Right lung (tissue), 2 donors: ENCODE measurements at regions not wholly inside any gene's neighbourhood (a gene's known extent, or its start where the extent isn't known, plus 50 kb on each side); places are given as distances from the start of the nearest gene placed in this dataset.

ENCODE experiments used
- DNase-seq, 2 donors: peaks; one replicate each; pipeline ENCODE4 v3.0.0-alpha.2; 2013

GRCh38 chr13:40074338-40074737, 418.9 kb downstream of the COG6 start:
- no peak for DNase-seq

- no peak for DNase-seq
These were observed 419.8 kb downstream of the COG6 start for GRCh38 chr13:40075281-40075680.

DNA sequence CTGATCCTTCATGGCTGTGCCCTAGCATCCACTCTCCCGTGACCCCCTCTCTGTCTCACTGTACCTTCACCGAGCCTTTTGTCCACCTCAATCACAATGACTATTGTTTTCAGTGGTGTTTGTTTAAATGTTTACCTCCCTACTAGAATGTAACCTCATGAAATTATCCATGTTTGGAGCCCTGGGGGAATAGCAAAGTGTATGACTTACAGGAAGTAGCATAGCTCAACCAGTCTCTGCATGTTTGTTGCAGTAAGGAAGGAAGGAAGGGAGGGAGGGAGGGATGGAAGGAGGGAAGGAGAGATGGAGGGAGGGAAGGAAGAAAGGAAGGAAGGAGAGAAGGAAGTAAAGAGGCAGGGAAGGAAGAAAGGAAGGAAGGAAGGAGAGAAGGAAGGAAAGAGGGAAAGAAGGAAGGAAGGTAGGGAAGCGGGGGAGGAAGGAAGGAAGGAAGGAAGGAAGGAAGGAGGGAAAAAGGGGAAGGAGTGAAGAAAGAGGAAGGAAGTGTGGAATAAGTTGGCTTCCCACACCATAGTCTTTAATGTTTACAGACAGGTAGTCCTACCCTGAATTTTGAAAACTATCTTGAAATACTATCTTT, 421.4 kb downstream of the COG6 start:
- no peak for DNase-seq

GRCh38 chr13:40077396-40078027, 422.1 kb downstream of the COG6 start:
- DNase-seq, result no peak

GRCh38 chr13:40079721-40080120, 424.3 kb downstream of the COG6 start:
- DNase-seq, result no peak

GRCh38 chr13:40080676-40081075, 425.2 kb downstream of the COG6 start:
- DNase-seq, result no peak

DNA sequence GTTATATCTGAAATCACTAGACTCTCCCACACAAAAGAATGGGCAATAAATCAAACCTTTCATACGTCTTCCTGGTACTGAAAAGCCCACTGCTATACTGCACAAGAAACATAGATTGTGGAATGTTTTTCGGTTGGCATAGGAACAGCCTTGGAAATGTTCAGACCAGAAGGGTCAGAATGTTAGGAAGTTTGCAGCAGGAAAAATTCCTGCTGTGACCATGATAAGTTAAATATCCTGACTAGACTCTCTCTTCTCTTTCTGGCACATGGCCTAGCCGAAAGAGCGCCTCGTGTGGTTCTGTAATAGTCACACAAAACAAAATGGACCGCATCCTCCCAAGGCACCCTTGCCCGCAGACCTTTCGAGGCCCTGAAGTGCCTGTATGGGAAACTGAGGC, 427.2 kb downstream of the COG6 start:
- DNase-seq, result peak; percentile 38 to 48

- DNase-seq, result no peak
These were observed 428.4 kb downstream of the COG6 start for GRCh38 chr13:40083841-40084240.

GRCh38 chr13:40084934-40085333, 429.5 kb downstream of the COG6 start:
- no peak for DNase-seq

DNA sequence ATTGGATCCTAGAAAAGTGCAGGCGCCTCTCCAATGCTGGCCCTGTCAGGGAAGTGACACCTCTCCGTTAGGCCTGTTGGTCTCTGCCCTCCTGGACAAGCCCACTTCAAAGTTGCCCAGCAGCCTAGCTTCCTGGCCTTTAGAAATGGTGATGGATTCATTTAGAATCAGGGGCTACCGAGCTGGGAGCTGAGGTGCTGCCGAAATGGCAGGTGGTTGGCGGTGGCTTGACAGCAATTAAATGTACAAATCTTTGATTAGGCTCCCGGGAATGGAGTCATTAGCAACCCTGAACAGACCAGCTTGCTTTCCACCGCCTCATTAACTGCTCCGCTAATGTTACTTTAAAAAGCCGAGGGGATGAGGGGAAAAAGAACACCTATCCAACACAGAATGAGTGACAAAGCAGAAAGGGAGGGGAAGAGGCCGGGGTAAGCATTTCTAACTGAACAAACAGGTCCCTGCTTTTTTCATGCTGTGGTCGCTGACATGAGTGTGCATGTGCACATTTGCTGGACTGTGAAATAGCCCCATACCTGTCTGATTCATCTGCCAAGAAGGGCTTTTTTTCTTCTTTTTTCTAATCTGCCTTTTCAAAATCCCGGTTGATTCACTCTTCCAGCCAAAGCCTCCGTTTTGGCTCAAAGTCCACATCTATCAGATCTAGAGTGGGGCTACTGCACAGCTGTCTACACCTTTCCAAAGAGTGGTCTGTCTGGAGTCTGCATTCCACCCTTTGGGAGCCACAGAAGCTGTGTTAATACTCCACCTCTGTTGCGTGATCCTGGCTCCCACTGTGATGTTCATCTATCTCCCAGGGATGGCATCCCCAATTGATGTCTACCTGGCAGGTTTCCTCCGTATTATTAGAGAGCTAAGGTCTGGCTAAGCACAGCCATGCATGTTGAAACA, 431.9 kb downstream of the COG6 start:
- no peak for DNase-seq

- no peak for DNase-seq
These were observed 438.6 kb downstream of the COG6 start for GRCh38 chr13:40094056-40094455.

- no peak for DNase-seq
These were observed 440.4 kb downstream of the COG6 start for GRCh38 chr13:40095695-40096356.

GRCh38 chr13:40096357-40096901, 441.0 kb downstream of the COG6 start:
- no peak for DNase-seq

DNA sequence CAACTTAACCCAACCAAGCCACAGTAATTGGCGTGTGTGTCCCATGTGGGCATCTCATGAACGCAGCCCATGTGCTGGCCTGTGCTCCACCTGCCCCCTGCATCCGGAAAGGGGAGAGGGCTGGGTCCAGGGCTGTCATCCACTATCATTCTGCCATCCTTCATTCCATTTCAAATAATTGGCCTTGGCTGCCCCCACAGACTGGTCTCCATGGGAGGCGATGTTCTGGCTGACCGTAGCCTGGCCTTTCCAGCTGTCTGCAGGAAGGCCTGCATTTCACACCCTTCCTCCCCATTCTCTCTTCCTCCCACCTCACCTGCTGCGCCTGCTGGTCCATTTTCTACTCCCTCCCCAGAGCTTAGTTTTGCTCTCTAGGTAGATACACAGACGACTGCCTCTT, 442.8 kb downstream of the COG6 start:
- no peak for DNase-seq

DNA sequence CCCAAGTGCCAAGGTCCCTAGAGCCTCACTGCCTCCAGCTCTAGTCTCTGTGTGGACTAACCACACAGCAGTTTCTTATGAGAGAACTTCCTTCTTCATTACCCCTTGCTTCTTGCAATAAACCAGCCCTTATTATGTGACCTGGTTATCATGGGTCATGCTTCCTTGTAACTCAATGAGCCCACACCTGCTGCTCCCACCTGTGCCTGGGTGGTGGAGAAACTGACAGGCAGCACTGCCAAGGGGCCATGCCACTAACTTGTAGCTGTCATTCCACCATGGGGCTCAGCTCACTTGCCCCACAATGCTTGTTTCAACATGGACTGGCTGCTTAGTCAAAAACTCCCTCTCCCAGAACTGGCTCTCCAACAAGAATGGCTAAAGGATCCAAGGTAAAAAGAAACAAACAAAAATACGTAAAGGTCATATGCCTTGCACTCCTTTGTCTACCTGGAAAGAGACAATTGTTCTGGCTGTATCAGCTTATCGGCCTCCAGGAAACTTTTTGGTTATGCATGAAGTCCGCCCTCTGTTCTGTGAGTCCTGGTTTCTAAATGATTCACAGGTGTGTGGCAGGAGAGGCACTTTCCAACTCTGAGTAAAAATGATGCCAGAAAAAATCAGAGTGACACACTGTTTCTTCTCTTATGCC, 446.4 kb downstream of the COG6 start:
- DNase-seq, result no peak

- no peak for DNase-seq
These were observed 446.9 kb downstream of the COG6 start for GRCh38 chr13:40102360-40102727.

DNA sequence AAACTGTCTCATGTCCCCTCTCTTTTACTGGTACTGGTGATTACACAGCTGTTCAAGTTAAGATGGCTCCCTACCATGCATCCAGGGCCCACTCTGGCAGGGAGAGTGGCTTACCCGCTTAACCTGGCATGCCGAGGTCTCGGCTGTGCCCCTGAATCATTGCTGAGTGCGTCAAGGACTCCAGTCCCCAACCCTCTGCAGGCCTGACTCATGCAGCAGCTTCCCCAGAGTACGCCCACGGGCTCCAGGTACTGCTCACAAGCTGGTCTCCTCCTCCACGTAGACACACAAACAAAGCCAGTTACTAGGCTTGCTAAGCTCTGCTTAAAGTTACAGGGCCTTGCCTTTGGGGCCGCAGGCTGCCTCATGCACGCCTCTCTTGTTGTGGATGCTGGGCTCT, 447.4 kb downstream of the COG6 start:
- no peak for DNase-seq

- no peak for DNase-seq
These were observed 448.4 kb downstream of the COG6 start for GRCh38 chr13:40103864-40104263.

DNA sequence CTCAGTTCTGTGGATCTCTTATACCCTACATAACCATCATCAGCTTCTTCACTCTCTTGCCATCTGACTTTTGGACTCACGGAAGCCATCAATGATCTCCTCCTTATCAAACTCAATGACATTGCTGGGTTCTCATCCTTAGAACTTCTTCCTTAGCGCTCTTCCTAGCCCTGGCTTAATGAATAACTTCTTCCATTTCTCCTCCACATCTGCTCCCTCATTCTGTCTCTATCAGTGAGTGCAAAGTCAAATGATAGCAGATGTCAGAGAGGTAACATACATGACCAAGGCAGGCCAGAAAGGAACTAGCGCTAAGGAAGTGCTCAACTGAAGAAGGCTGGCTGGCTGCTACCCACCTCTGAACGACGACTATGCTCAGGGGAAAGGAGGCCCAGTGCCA, 449.8 kb downstream of the COG6 start:
- DNase-seq, result no peak

GRCh38 chr13:40109351-40109844, 453.9 kb downstream of the COG6 start:
- no peak for DNase-seq

- DNase-seq, result no peak
These were observed 458.3 kb downstream of the COG6 start for GRCh38 chr13:40113643-40114304.
